Osteocyte (in vitro differentiated cells): ENCODE measurements at regions not wholly inside any gene's neighbourhood (a gene's known extent, or its start where the extent isn't known, plus 50 kb on each side); places are given as distances from the start of the nearest gene placed in this dataset.

Source experiments
- DNase-seq: peaks from one replicate; pipeline ENCODE4 v3.0.0; 2021; ENCODE audit warnings: mixed read lengths; ENCODE audit not compliant: unreplicated experiment; ENCODE audit errors: extremely low spot score
- H3K27ac Mint-ChIP-seq: one replicate; pipeline ENCODE4 v1.8.0; 2021; ENCODE audit warnings: mild to moderate bottlenecking, mixed read lengths; ENCODE audit not compliant: unreplicated experiment
- H3K27me3 Mint-ChIP-seq: one replicate; pipeline ENCODE4 v1.8.0; 2021; ENCODE audit warnings: mixed read lengths; ENCODE audit not compliant: unreplicated experiment
- H3K36me3 Mint-ChIP-seq: one replicate; pipeline ENCODE4 v1.8.0; 2021; ENCODE audit warnings: mixed read lengths; ENCODE audit not compliant: unreplicated experiment
- H3K4me1 Mint-ChIP-seq: one replicate; pipeline ENCODE4 v1.8.0; 2021; ENCODE audit warnings: mixed read lengths; ENCODE audit not compliant: unreplicated experiment
- H3K4me3 Mint-ChIP-seq: one replicate; pipeline ENCODE4 v1.8.0; 2021; ENCODE audit warnings: mild to moderate bottlenecking, moderate library complexity, mixed read lengths; ENCODE audit not compliant: unreplicated experiment
- H3K9me3 Mint-ChIP-seq: one replicate; pipeline ENCODE4 v1.8.0; 2021; ENCODE audit warnings: mixed read lengths; ENCODE audit not compliant: unreplicated experiment
- CTCF ChIP-seq: fragments of 200-600 bp; sonication (generic); IDR thresholded peaks from 2 replicates; pipeline ENCODE4 v1.5.0; 2021; ENCODE audit warnings: antibody characterized with exemption, mild to moderate bottlenecking, moderate library complexity

GRCh38 chr4:96874657-96875056, 1034.8 kb downstream of the PDHA2 start:
- Mint-ChIP-seq H3K4me1 (no peaks in the 10 kb centered on the region), H3K4me3 (no peak overlapping the region), H3K27ac (no peak overlapping the region), H3K36me3 (no peaks in the 10 kb centered on the region), H3K9me3 (peaks cover 4% of the 10 kb centered on the region), H3K27me3 (no peaks in the 10 kb centered on the region)
- DNase-seq = no peak
- TF ChIP-seq CTCF = no peak

- no peak for TF ChIP-seq CTCF
- no peaks in the 10 kb centered on the region for H3K27me3 Mint-ChIP-seq
- H3K4me3 Mint-ChIP-seq = no peak overlapping the region
- no peak for DNase-seq
- H3K4me1 Mint-ChIP-seq = no peaks in the 10 kb centered on the region
- H3K36me3 Mint-ChIP-seq = no peaks in the 10 kb centered on the region
- H3K9me3 Mint-ChIP-seq = peaks cover 4% of the 10 kb centered on the region
- H3K27ac Mint-ChIP-seq = no peak overlapping the region
Observed at GRCh38 chr4:96879527-96879926, 1039.6 kb downstream of the PDHA2 start.

- H3K4me1 Mint-ChIP-seq = no peaks in the 10 kb centered on the region
- no peaks in the 10 kb centered on the region for H3K36me3 Mint-ChIP-seq
- no peak for TF ChIP-seq CTCF
- no peak for DNase-seq
- H3K4me3 Mint-ChIP-seq = no peak overlapping the region
- no peak overlapping the region for H3K27ac Mint-ChIP-seq
- H3K27me3 Mint-ChIP-seq = peaks cover 6% of the 10 kb centered on the region
- H3K9me3 Mint-ChIP-seq = no peaks in the 10 kb centered on the region
Observed at GRCh38 chr4:96887857-96888256, 1048.0 kb downstream of the PDHA2 start.

- DNase-seq = no peak
- H3K27ac Mint-ChIP-seq = no peak overlapping the region
- peaks cover 4% of the 10 kb centered on the region for H3K27me3 Mint-ChIP-seq
- H3K4me3 Mint-ChIP-seq = no peak overlapping the region
- TF ChIP-seq CTCF = no peak
- H3K36me3 Mint-ChIP-seq = no peaks in the 10 kb centered on the region
- no peaks in the 10 kb centered on the region for H3K9me3 Mint-ChIP-seq
- H3K4me1 Mint-ChIP-seq = no peaks in the 10 kb centered on the region
Observed at GRCh38 chr4:96894621-96895020, 1054.7 kb downstream of the PDHA2 start.

GRCh38 chr4:96895826-96896225, 1055.9 kb downstream of the PDHA2 start:
- Mint-ChIP-seq H3K4me3 (no peak overlapping the region), H3K27me3 (peaks cover 2% of the 10 kb centered on the region), H3K27ac (no peak overlapping the region), H3K9me3 (no peaks in the 10 kb centered on the region), H3K4me1 (no peaks in the 10 kb centered on the region), H3K36me3 (no peaks in the 10 kb centered on the region)
- TF ChIP-seq CTCF = no peak
- no peak for DNase-seq
